ENCODE measurements at regions not wholly inside any gene's neighbourhood (a gene's known extent, or its start where the extent isn't known, plus 50 kb on each side); places are given as distances from the start of the nearest gene placed in this dataset.
"Not testable (repeated sequence)": the region's sequence is repeated elsewhere in the genome, so short reads cannot be mapped to it uniquely, and the experiment has no call there.

- TF ChIP-seq, protein P1, sequence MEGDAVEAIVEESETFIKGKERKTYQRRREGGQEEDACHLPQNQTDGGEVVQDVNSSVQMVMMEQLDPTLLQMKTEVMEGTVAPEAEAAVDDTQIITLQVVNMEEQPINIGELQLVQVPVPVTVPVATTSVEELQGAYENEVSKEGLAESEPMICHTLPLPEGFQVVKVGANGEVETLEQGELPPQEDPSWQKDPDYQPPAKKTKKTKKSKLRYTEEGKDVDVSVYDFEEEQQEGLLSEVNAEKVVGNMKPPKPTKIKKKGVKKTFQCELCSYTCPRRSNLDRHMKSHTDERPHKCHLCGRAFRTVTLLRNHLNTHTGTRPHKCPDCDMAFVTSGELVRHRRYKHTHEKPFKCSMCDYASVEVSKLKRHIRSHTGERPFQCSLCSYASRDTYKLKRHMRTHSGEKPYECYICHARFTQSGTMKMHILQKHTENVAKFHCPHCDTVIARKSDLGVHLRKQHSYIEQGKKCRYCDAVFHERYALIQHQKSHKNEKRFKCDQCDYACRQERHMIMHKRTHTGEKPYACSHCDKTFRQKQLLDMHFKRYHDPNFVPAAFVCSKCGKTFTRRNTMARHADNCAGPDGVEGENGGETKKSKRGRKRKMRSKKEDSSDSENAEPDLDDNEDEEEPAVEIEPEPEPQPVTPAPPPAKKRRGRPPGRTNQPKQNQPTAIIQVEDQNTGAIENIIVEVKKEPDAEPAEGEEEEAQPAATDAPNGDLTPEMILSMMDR (IDR thresholded peaks at IDR 0.05; ENCODE audit: insufficient read depth, low read length) = not testable (repeated sequence)
- not testable (repeated sequence) for TF ChIP-seq POLR2AphosphoS5 (IDR thresholded peaks at IDR 0.05; ENCODE audit: low read depth); REST (IDR thresholded peaks at IDR 0.05; ENCODE audit: insufficient replicate concordance, low read depth); GABPA (IDR thresholded peaks at IDR 0.05; ENCODE audit: low read depth)
These were observed 362.3 kb upstream of the CASK start for GRCh38 chrX:42285681-42286080.

Data from HL-60 (cell line).